Vagina (tissue), 2 donors: ENCODE measurements at regions not wholly inside any gene's neighbourhood (a gene's known extent, or its start where the extent isn't known, plus 50 kb on each side); places are given as distances from the start of the nearest gene placed in this dataset.

Experiments
- DNase-seq, 2 donors: peaks; one replicate each; pipeline ENCODE4 v3.0.0-alpha.2; 2017; ENCODE audit errors: extremely low spot score in 2 of 2
- H3K27ac ChIP-seq: fragments of 200-600 bp; sonication (generic); one replicate; pipeline ENCODE4 v1.5.1; 2019
- H3K27me3 ChIP-seq: fragments of 200-600 bp; sonication (generic); one replicate; pipeline ENCODE4 v1.5.1; 2019
- H3K36me3 ChIP-seq, 2 donors: fragments of 200-600 bp; sonication (generic); one replicate each; pipeline ENCODE4 v1.5.1; 2017 to 2019
- H3K4me1 ChIP-seq: fragments of 200-600 bp; sonication (generic); one replicate; pipeline ENCODE4 v1.5.1; 2019
- H3K4me3 ChIP-seq, 2 donors: fragments of 200-600 bp; sonication (generic); 1 replicate in 1 of 2; 2 replicates in 1 of 2; pipeline ENCODE4 v1.5.1; 2016 to 2019
- H3K9me3 ChIP-seq: fragments of 200-600 bp; sonication (generic); one replicate; pipeline ENCODE4 v1.5.1; 2019
- POLR2A ChIP-seq, 2 donors: fragments of 450-650 bp; IDR thresholded peaks; one replicate each; pipeline ENCODE4 v1.6.1; 2017; ENCODE audit warnings: antibody characterized with exemption in 2 of 2, mild to moderate bottlenecking in 2 of 2, moderate library complexity in 2 of 2
- POLR2AphosphoS5 ChIP-seq, 2 donors: sonication (generic); formaldehyde crosslinking; IDR thresholded peaks; one replicate each; pipeline ENCODE4 v1.9.0; 2017; ENCODE audit warnings: antibody characterized with exemption in 2 of 2, mild to moderate bottlenecking in 2 of 2, low read depth in 1 of 2; ENCODE audit not compliant: insufficient read depth in 1 of 2
- intact Hi-C: fragments of 100-400 bp; cut with DNase I; formaldehyde crosslinking; loops from one replicate; pipeline ENCODE4 v1.15.1; 2023
- TF ChIP-seq, protein P1 (sequence below), 3 experiments: fragments of 450-650 bp in 2 of 3; fragments of 200-600 bp in 1 of 3; sonication (generic) in 1 of 3; IDR thresholded peaks; one replicate each; pipeline ENCODE4 v1.5.1; 2017 to 2019; ENCODE audit warnings: antibody characterized with exemption in 3 of 3, mild to moderate bottlenecking in 2 of 3, moderate library complexity in 2 of 3

DNA sequence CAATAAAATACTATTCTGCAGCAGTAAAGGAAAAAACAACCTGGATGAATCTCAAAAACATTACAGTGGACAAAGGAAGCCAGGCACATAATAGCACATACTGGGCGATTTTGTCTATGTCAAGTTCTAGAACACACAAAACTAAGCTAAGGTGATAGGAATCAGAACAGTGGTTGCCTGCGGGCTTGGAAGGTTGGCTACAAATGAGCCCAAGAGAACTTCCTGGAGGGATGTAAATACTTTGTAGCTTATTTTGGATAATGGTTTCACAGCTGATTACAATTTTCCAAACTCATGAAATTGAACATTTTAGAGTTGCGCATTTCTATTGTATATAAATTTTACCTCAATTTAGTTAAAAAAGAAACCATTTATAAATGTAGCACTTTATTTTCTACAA is 67.6 kb upstream of the CES5A start:
- intact Hi-C loops = loop anchor here (2.0 kb wide), 1 partner anchor 376 kb away; no protein-coding TSS in a partner anchor
- peaks cover 5% of the 10 kb centered on the region for H3K4me1 ChIP-seq
- DNase-seq = no peak
- H3K27me3 ChIP-seq = no peaks in the 10 kb centered on the region
- no peak overlapping the region for H3K4me3 ChIP-seq
- no peaks in the 10 kb centered on the region for H3K9me3 ChIP-seq
- no peaks in the 10 kb centered on the region for H3K36me3 ChIP-seq
- H3K27ac ChIP-seq = no peak overlapping the region
- TF ChIP-seq POLR2AphosphoS5 (IDR thresholded peaks at IDR 0.05; ENCODE audit: insufficient read depth in 1 of 2, low read depth in 1 of 2) = no peak
- TF ChIP-seq POLR2A (IDR thresholded peaks at IDR 0.05) = no peak
- TF ChIP-seq, protein P1, sequence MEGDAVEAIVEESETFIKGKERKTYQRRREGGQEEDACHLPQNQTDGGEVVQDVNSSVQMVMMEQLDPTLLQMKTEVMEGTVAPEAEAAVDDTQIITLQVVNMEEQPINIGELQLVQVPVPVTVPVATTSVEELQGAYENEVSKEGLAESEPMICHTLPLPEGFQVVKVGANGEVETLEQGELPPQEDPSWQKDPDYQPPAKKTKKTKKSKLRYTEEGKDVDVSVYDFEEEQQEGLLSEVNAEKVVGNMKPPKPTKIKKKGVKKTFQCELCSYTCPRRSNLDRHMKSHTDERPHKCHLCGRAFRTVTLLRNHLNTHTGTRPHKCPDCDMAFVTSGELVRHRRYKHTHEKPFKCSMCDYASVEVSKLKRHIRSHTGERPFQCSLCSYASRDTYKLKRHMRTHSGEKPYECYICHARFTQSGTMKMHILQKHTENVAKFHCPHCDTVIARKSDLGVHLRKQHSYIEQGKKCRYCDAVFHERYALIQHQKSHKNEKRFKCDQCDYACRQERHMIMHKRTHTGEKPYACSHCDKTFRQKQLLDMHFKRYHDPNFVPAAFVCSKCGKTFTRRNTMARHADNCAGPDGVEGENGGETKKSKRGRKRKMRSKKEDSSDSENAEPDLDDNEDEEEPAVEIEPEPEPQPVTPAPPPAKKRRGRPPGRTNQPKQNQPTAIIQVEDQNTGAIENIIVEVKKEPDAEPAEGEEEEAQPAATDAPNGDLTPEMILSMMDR (IDR thresholded peaks at IDR 0.05) = no peak

DNA sequence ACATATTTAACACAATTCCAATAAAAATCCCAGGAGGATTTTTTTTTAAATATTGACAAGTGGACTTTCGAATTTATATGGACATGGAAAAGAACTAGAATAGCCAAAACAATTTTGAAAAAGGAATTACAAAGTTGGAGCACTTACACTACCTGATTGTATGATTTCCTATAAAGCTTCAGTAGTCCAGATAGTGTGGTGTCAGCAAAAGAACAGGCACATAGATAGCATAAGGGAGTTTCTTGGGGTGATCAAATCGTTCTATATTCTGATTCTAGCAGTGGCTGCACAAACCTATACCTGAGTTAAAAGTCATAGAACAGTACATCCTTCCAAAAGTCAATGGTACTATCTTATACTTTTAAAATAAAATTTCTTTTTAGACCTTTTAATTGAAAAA is 66.4 kb upstream of the CES5A start:
- no peak overlapping the region for H3K4me3 ChIP-seq
- no peaks in the 10 kb centered on the region for H3K9me3 ChIP-seq
- intact Hi-C loops = no loop called here
- no peaks in the 10 kb centered on the region for H3K27me3 ChIP-seq
- H3K4me1 ChIP-seq = peaks cover 5% of the 10 kb centered on the region
- H3K27ac ChIP-seq = no peak overlapping the region
- no peak for DNase-seq
- no peak for TF ChIP-seq POLR2A (IDR thresholded peaks at IDR 0.05)
- TF ChIP-seq, protein P1 (IDR thresholded peaks at IDR 0.05) = no peak
- TF ChIP-seq POLR2AphosphoS5 (IDR thresholded peaks at IDR 0.05; ENCODE audit: insufficient read depth in 1 of 2, low read depth in 1 of 2) = no peak
- H3K36me3 ChIP-seq = no peaks in the 10 kb centered on the region

DNA sequence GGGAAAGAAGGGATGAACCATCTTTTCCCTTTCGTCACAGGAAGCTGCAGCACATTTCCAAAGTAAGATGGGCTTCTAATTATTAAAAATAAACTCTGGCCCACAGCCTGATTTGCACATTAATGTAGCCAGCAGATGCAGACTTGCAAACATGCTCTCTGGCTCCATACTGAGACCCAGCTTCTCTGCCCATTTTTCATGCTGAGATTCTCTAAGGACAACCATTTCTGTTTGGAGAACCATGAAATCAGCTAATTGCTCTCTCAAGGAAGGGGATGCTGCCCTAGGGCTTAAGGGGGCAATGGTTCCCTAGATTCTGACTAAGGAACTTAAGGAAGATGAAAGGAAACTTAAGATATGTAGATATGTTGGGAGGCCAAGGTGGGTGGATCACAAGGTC is 63.0 kb upstream of the CES5A start:
- Histone ChIP-seq H3K27ac (no peak overlapping the region), H3K9me3 (no peaks in the 10 kb centered on the region), H3K36me3 (no peaks in the 10 kb centered on the region), H3K4me1 (no peaks in the 10 kb centered on the region), H3K27me3 (no peaks in the 10 kb centered on the region), H3K4me3 (no peak overlapping the region)
- intact Hi-C loops = no loop called here
- no peak for TF ChIP-seq POLR2A (IDR thresholded peaks at IDR 0.05)
- TF ChIP-seq POLR2AphosphoS5 (IDR thresholded peaks at IDR 0.05; ENCODE audit: insufficient read depth in 1 of 2, low read depth in 1 of 2) = no peak
- TF ChIP-seq, protein P1 (IDR thresholded peaks at IDR 0.05) = no peak
- DNase-seq = no peak

DNA sequence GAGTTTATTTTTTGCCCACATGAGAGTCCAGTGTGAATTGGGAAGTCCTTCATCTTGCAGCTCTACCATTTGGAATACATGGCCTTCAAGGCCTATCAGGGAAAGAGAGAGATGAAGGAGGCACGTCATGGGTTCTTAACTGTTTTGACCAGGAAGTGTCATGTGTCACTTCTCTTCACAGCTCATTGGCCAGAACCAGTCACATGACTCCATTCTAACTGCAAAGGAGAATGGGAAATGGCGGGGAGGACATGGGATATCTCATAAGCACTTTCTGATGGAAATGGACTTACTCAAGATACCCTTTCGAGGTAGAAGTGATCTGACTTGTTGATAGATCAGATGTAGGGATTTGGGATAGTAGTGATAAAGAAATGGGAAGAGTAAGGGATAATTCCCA is 57.9 kb upstream of the CES5A start:
- no peak overlapping the region for H3K27ac ChIP-seq
- intact Hi-C loops = no loop called here
- no peaks in the 10 kb centered on the region for H3K36me3 ChIP-seq
- H3K4me3 ChIP-seq = no peak overlapping the region
- TF ChIP-seq, protein P1 (IDR thresholded peaks at IDR 0.05) = no peak
- H3K4me1 ChIP-seq = no peaks in the 10 kb centered on the region
- H3K27me3 ChIP-seq = no peaks in the 10 kb centered on the region
- DNase-seq = no peak
- H3K9me3 ChIP-seq = no peaks in the 10 kb centered on the region

DNA sequence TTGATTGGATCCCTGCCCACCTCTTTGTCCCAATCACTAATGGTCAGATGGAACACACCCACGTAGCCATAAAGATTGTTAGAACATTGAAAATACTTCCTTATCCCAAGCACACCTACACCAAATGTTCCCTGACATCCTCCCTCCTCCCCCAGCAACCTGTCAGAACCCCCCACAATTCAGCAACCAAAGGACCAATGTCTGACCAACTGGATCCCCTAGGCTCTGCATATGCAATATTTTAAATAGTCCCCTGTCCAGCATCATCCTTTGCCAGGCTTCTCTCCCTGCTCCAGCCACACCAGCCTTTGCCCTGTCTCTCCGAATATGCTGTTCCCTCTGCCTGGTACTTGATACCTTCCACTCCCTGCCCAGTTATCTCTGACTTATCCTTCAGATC is 54.9 kb upstream of the CES5A start:
- TF ChIP-seq, protein P1 (IDR thresholded peaks at IDR 0.05) = no peak
- TF ChIP-seq POLR2A (IDR thresholded peaks at IDR 0.05) = no peak
- TF ChIP-seq POLR2AphosphoS5 (IDR thresholded peaks at IDR 0.05; ENCODE audit: insufficient read depth in 1 of 2, low read depth in 1 of 2) = no peak
- Histone ChIP-seq H3K4me3 (no peak overlapping the region), H3K36me3 (no peaks in the 10 kb centered on the region), H3K9me3 (no peaks in the 10 kb centered on the region), H3K27me3 (no peaks in the 10 kb centered on the region), H3K4me1 (no peaks in the 10 kb centered on the region), H3K27ac (no peak overlapping the region)
- intact Hi-C loops = no loop called here
- peak in 1 of 2 donors; percentile 67 for DNase-seq
